GM12864 (cell line): ENCODE measurements at regions not wholly inside any gene's neighbourhood (a gene's known extent, or its start where the extent isn't known, plus 50 kb on each side); places are given as distances from the start of the nearest gene placed in this dataset.

Source experiments
- DNase-seq: peaks from one replicate; pipeline ENCODE4 v3.0.0-alpha.2; 2011; ENCODE audit warnings: low read depth
- H3K4me3 ChIP-seq: 2 replicates; pipeline ENCODE4 v1.5.1; 2011; ENCODE audit warnings: mild to moderate bottlenecking, low read depth, low read length, control low read depth
- TF ChIP-seq, protein P1 (sequence below): IDR thresholded peaks from 2 replicates; pipeline ENCODE4 v1.5.1; 2011; ENCODE audit warnings: low read depth, mild to moderate bottlenecking, moderate library complexity, low read length, control low read depth, inconsistent platforms; ENCODE audit errors: missing control alignments

DNA sequence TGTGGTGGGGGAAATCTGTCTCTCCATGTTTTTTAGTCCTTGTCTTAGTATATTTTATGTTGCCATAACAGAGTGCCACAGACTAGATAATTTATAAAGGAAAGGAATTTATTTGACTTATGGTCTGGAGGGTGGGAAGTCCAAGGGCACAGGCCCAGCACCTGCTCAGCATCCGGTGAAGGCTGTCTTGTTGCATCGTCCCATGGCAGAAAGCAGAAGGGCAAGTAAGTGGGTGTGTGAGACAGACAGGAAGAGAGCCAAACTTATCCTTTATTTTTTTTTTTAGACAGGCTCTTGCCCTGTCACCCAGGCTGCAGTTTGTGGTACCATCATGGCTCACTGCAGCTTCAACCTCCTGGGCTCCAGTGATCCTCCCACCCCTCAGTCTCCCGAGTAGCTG, 98.1 kb downstream of the HS1BP3 start:
- TF ChIP-seq, protein P1, sequence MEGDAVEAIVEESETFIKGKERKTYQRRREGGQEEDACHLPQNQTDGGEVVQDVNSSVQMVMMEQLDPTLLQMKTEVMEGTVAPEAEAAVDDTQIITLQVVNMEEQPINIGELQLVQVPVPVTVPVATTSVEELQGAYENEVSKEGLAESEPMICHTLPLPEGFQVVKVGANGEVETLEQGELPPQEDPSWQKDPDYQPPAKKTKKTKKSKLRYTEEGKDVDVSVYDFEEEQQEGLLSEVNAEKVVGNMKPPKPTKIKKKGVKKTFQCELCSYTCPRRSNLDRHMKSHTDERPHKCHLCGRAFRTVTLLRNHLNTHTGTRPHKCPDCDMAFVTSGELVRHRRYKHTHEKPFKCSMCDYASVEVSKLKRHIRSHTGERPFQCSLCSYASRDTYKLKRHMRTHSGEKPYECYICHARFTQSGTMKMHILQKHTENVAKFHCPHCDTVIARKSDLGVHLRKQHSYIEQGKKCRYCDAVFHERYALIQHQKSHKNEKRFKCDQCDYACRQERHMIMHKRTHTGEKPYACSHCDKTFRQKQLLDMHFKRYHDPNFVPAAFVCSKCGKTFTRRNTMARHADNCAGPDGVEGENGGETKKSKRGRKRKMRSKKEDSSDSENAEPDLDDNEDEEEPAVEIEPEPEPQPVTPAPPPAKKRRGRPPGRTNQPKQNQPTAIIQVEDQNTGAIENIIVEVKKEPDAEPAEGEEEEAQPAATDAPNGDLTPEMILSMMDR, result no peak
- no peak overlapping the region for H3K4me3 ChIP-seq
- no peak for DNase-seq

DNA sequence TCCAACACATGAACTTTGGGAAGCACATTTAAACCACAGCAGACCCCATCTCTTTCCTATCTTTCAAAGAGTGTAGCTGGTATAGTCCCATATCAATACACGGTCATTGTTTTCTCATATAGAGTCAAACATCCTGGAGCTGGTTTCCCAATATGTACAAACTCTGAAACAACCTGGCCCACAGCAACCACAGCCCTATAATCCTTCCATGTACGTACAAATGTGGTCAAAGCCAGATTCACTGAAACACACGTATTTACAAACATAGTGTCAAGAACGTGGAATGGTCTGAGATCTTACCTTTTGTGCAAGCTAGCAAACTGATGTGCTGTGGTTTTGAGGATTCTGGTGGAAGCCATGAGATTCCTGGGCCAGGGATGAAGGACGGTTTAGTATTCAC, 97.3 kb downstream of the HS1BP3 start:
- TF ChIP-seq, protein P1, result no peak
- DNase-seq, result no peak
- no peak overlapping the region for H3K4me3 ChIP-seq

DNA sequence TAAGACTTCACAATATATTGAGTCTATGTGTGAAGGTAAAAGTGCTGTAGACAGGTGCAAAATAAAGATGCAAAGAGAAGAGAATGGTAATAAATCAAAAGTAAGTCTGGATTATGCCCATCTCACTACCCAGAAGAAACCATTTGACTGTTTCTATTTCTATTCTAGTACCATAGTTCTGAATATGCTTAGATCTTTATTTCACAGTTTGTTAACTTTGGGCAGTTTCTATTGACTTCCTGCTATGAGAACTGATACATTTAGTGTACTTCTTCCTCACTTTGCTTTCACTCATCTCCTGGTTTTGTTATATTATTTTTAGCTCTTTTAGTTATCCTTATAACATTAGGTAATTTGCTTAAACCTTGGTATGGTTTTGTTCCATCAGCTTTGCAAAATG, 94.9 kb downstream of the HS1BP3 start:
- no peak overlapping the region for H3K4me3 ChIP-seq
- no peak for DNase-seq
- TF ChIP-seq, protein P1, result no peak

DNA sequence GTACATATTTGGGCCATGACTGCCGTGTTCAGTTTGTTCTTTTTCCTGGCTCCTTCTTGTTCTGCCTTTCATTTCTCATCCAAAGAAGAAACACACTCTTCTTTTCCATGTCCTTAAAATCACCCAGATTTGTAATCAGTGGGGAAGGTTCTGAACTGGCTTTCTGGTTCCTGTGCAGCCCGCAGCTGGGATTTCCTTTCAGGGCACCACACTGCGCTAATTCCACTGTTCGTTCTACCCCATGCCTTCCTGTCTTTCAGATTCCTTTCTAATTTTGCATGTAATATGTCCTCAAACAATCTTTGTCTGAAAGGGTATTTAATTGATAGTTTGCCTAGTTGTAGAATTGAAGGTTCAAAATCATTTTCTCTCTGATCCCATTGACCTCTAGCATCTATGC, 94.1 kb downstream of the HS1BP3 start:
- TF ChIP-seq, protein P1, result no peak
- DNase-seq, result no peak
- H3K4me3 ChIP-seq, result no peak overlapping the region

DNA sequence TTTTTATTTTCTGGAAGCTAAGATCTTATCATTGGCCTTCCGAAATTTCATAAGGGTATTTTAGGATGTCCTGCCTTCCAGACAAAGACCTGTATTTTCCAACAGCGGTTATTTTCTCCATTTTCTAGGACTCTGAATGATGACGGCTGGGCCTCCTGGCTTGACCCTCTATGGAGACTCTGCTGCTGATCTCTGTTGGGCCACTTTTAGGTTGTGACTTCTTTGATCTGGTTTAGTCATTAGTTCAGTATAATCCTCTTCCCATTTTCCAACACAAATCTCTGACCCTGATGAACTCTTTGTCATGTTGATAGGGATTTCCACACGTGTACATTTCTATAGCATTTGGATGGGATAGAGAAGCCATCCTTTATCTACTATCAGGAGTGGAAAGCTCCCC, 93.7 kb downstream of the HS1BP3 start:
- no peak for DNase-seq
- TF ChIP-seq, protein P1, result no peak
- no peak overlapping the region for H3K4me3 ChIP-seq

DNA sequence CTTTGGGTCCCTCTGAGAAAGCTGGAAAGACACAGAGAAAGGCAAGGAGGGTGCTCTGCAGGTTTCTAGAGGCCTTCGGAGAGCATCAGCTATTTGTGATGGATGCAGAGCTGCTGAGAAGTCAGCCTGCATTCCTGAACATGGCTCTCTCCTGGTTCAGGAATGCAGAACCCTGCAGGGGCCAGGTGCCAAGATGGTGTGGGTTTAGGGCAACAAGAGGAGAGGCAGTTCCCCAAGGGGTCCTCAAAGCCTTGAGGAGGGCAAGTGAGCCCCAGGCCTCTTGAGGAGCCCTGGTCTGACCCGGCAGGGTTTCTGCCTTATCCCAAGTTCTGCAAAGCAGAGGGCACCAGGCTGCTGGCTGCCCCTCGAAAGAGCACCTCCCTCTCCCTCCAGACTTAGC, 93.3 kb downstream of the HS1BP3 start:
- no peak for DNase-seq
- TF ChIP-seq, protein P1, result no peak
- no peak overlapping the region for H3K4me3 ChIP-seq

DNA sequence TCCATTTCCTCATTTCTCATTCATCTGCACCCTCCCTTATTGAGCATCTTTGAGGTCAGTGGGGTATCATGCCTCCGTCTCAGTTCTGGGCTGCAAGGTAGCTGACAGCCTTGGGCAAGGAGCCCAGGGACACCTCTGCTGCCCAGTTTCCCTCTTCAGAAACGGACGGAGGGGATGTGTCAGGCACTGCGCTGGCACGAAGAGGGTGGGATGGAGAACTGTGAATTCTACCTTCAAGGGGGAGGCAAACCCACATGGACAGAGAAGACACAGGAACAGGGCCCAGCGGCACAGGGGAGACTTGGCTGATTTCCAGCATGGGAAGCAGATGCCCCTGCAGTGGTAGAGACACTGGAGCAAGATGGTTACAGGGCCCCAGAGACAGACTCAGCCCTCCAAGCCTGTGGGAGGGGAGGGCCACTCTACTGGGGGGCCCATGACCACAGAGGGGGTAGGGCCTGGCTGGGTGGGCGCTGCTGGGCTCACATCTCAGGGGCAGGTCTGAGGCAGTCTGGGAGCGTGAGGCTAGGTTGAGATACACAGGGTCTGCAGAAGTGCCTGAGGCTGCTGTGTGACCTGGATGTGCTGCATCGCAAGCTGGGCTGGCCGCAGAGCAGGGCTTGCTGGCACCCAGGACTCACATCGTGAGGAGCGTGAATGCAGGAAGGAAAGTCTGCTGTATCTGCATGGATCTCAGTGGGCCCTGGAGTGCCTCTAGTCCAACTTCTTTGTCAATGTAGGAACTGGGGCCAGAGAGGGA, 92.3 kb downstream of the HS1BP3 start:
- no peak for DNase-seq
- H3K4me3 ChIP-seq, result no peak overlapping the region
- TF ChIP-seq, protein P1, result no peak
